NT2/D1 (cell line): ENCODE measurements at regions not wholly inside any gene's neighbourhood (a gene's known extent, or its start where the extent isn't known, plus 50 kb on each side); places are given as distances from the start of the nearest gene placed in this dataset.

Source experiments
- YY1 ChIP-seq: IDR thresholded peaks from 2 replicates; pipeline ENCODE4 v1.6.1; 2011; ENCODE audit not compliant: insufficient read length, insufficient read depth
- ZNF274 ChIP-seq: IDR thresholded peaks from 2 replicates; pipeline ENCODE4 v1.6.1; 2011; ENCODE audit warnings: mild to moderate bottlenecking, low read depth, low read length

GRCh38 chr16:85184404-85184803 is 72.1 kb upstream of the CIBAR2 start:
- TF ChIP-seq YY1 = no peak
- no peak for TF ChIP-seq ZNF274
